Astrocyte (in vitro differentiated cells and primary cell): ENCODE measurements at regions not wholly inside any gene's neighbourhood (a gene's known extent, or its start where the extent isn't known, plus 50 kb on each side); places are given as distances from the start of the nearest gene placed in this dataset.
"Not testable (repeated sequence)": the region's sequence is repeated elsewhere in the genome, so short reads cannot be mapped to it uniquely, and the experiment has no call there.

Experiments
- DNase-seq: peaks from one replicate; pipeline ENCODE4 v3.0.0-alpha.2; 2010; ENCODE audit warnings: low read depth
- FAIRE-seq: peaks from 2 replicates; lab custom pipeline; 2011; peaks lifted over from hg19 to GRCh38; lab: Jason Lieb, UNC
- H2AFZ ChIP-seq: 2 replicates; pipeline ENCODE4 v1.6.0; 2012; ENCODE audit warnings: low read depth, low read length, inconsistent platforms
- H3K27ac ChIP-seq: 2 replicates; pipeline ENCODE4 v1.5.1; 2011; ENCODE audit warnings: low read depth, low read length, inconsistent platforms
- H3K27me3 ChIP-seq: 2 replicates; pipeline ENCODE4 v1.6.0; 2011; ENCODE audit warnings: low read length, inconsistent platforms; ENCODE audit not compliant: insufficient read depth
- H3K36me3 ChIP-seq: 2 replicates; pipeline ENCODE4 v1.5.1; 2011; ENCODE audit warnings: low read length, inconsistent platforms; ENCODE audit not compliant: insufficient read depth
- H3K4me1 ChIP-seq: 2 replicates; pipeline ENCODE4 v1.5.1; 2011; ENCODE audit warnings: low read length, inconsistent platforms; ENCODE audit not compliant: insufficient read depth
- H3K4me2 ChIP-seq: 2 replicates; pipeline ENCODE4 v1.6.0; 2012; ENCODE audit warnings: low read length, inconsistent platforms
- H3K4me3 ChIP-seq: 2 replicates; pipeline ENCODE4 v1.5.1; 2011; ENCODE audit warnings: low read depth, mild to moderate bottlenecking, low read length, inconsistent platforms; ENCODE audit not compliant: insufficient read depth
- H3K79me2 ChIP-seq: 2 replicates; pipeline ENCODE4 v1.6.0; 2012; ENCODE audit warnings: mild to moderate bottlenecking, low read length, inconsistent platforms; ENCODE audit not compliant: insufficient read depth
- H3K9ac ChIP-seq: 2 replicates; pipeline ENCODE4 v1.6.0; 2012; ENCODE audit warnings: mild to moderate bottlenecking, low read length, inconsistent platforms
- H3K9me3 ChIP-seq: 2 replicates; pipeline ENCODE4 v1.5.1; 2012; ENCODE audit warnings: low read depth, mild to moderate bottlenecking, low read length, inconsistent platforms; ENCODE audit not compliant: insufficient read depth
- H4K20me1 ChIP-seq: 2 replicates; pipeline ENCODE4 v1.6.0; 2012; ENCODE audit warnings: low read length, inconsistent platforms; ENCODE audit not compliant: insufficient read depth
- H3K27ac Mint-ChIP-seq: one replicate; pipeline ENCODE4 v1.8.0; 2021; ENCODE audit warnings: mild to moderate bottlenecking, mixed read lengths; ENCODE audit not compliant: unreplicated experiment
- H3K27me3 Mint-ChIP-seq: one replicate; pipeline ENCODE4 v1.8.0; 2021; ENCODE audit warnings: low read depth, mixed read lengths; ENCODE audit not compliant: unreplicated experiment
- H3K36me3 Mint-ChIP-seq: one replicate; pipeline ENCODE4 v1.8.0; 2021; ENCODE audit warnings: low read depth, mixed read lengths; ENCODE audit not compliant: unreplicated experiment
- H3K4me1 Mint-ChIP-seq: one replicate; pipeline ENCODE4 v1.8.0; 2021; ENCODE audit warnings: low read depth, mixed read lengths; ENCODE audit not compliant: unreplicated experiment
- H3K4me3 Mint-ChIP-seq: one replicate; pipeline ENCODE4 v1.8.0; 2021; ENCODE audit warnings: mild to moderate bottlenecking, moderate library complexity, mixed read lengths; ENCODE audit not compliant: unreplicated experiment
- H3K9me3 Mint-ChIP-seq: one replicate; pipeline ENCODE4 v1.8.0; 2021; ENCODE audit warnings: mild to moderate bottlenecking, mixed read lengths; ENCODE audit not compliant: unreplicated experiment
- CTCF ChIP-seq: IDR thresholded peaks from 2 replicates; pipeline ENCODE4 v1.5.1; 2011; ENCODE audit warnings: low read depth, mild to moderate bottlenecking, inconsistent platforms, low read length, moderate library complexity; ENCODE audit not compliant: insufficient read depth
- EZH2 ChIP-seq: IDR thresholded peaks from 2 replicates; pipeline ENCODE4 v1.6.1; 2012; ENCODE audit warnings: mild to moderate bottlenecking, low read length, inconsistent platforms; ENCODE audit not compliant: insufficient read depth

- peaks cover 33% of the 10 kb centered on the region for H3K27me3 Mint-ChIP-seq
- DNase-seq = no peak
- H3K9me3 Mint-ChIP-seq = no peaks in the 10 kb centered on the region
- FAIRE-seq = no peak
- Histone ChIP-seq H3K27ac (no peak overlapping the region), H3K4me3 (no peak overlapping the region), H3K79me2 (no peaks in the 10 kb centered on the region), H3K9ac (no peak overlapping the region), H3K36me3 (no peaks in the 10 kb centered on the region), H3K9me3 (no peaks in the 10 kb centered on the region), H3K4me2 (no peak overlapping the region), H3K4me1 (no peaks in the 10 kb centered on the region), H4K20me1 (no peaks in the 10 kb centered on the region), H3K27me3 (no peaks in the 10 kb centered on the region), H2AFZ (no peak overlapping the region)
- no peak overlapping the region for H3K27ac Mint-ChIP-seq
- TF ChIP-seq EZH2 (no peak), CTCF (no peak)
- H3K36me3 Mint-ChIP-seq = no peaks in the 10 kb centered on the region
- H3K4me3 Mint-ChIP-seq = no peak overlapping the region
- H3K4me1 Mint-ChIP-seq = no peaks in the 10 kb centered on the region
Measured at GRCh38 chr12:131468206-131468605, 242.7 kb upstream of the SFSWAP start.

GRCh38 chr12:131469945-131470344, 240.9 kb upstream of the SFSWAP start:
- not testable (repeated sequence) for DNase-seq, H3K79me2 ChIP-seq, H3K4me3 Mint-ChIP-seq, H3K4me1 ChIP-seq, H3K27me3 ChIP-seq, H3K4me3 ChIP-seq, H3K9ac ChIP-seq, H3K36me3 Mint-ChIP-seq, H3K27ac Mint-ChIP-seq, H3K4me1 Mint-ChIP-seq, H3K27ac ChIP-seq, H3K9me3 Mint-ChIP-seq, H3K4me2 ChIP-seq, H4K20me1 ChIP-seq, FAIRE-seq, H3K36me3 ChIP-seq, H3K9me3 ChIP-seq, H2AFZ ChIP-seq
- peaks cover 24% of the 10 kb centered on the region for H3K27me3 Mint-ChIP-seq

GRCh38 chr12:131471271-131471905, 239.5 kb upstream of the SFSWAP start:
- no peak overlapping the region for H3K27ac ChIP-seq
- H3K4me3 ChIP-seq = no peak overlapping the region
- H3K4me3 Mint-ChIP-seq = no peak overlapping the region
- TF ChIP-seq CTCF (no peak), EZH2 (no peak)
- H3K4me1 ChIP-seq = no peaks in the 10 kb centered on the region
- H3K79me2 ChIP-seq = no peaks in the 10 kb centered on the region
- no peaks in the 10 kb centered on the region for H3K27me3 ChIP-seq
- H2AFZ ChIP-seq = no peak overlapping the region
- no peak overlapping the region for H3K4me2 ChIP-seq
- no peaks in the 10 kb centered on the region for H3K36me3 Mint-ChIP-seq
- H3K4me1 Mint-ChIP-seq = no peaks in the 10 kb centered on the region
- H3K9ac ChIP-seq = no peak overlapping the region
- H3K36me3 ChIP-seq = no peaks in the 10 kb centered on the region
- H3K27me3 Mint-ChIP-seq = peaks cover 23% of the 10 kb centered on the region
- no peaks in the 10 kb centered on the region for H3K9me3 Mint-ChIP-seq
- no peaks in the 10 kb centered on the region for H4K20me1 ChIP-seq
- FAIRE-seq (no peak), DNase-seq (no peak)
- H3K27ac Mint-ChIP-seq = no peak overlapping the region
- H3K9me3 ChIP-seq = no peaks in the 10 kb centered on the region
